GM12878 (cell line): ENCODE measurements at regions not wholly inside any gene's neighbourhood (a gene's known extent, or its start where the extent isn't known, plus 50 kb on each side); places are given as distances from the start of the nearest gene placed in this dataset.
A peak's percentile ranks its signal among the peaks of the same experiment; 100 is the strongest.

Source experiments
- CBFB ChIP-seq: IDR thresholded peaks from 2 replicates; pipeline ENCODE4 v1.6.1; 2016; ENCODE audit warnings: antibody characterized with exemption, low read depth
- E4F1 ChIP-seq: fragments of 450-650 bp; IDR thresholded peaks from 2 replicates; pipeline ENCODE4 v1.6.1; 2018; ENCODE audit warnings: borderline replicate concordance, mild to moderate bottlenecking; ENCODE audit not compliant: partially characterized antibody
- EED ChIP-seq: sonication (generic); IDR thresholded peaks from 2 replicates; pipeline ENCODE4 v1.6.1; 2016; ENCODE audit warnings: antibody characterized with exemption, low read depth
- ELK1 ChIP-seq: IDR thresholded peaks from 2 replicates; pipeline ENCODE4 v1.6.1; 2012; ENCODE audit warnings: low read depth, low read length, improper control_type of control experiment
- HDAC6 ChIP-seq: fragments of 200-600 bp; sonication (generic); IDR thresholded peaks from one replicate; pipeline ENCODE4 v1.8.0; 2017; ENCODE audit warnings: antibody characterized with exemption; ENCODE audit not compliant: unreplicated experiment
- IKZF2 ChIP-seq, 2 experiments: fragments of 450-650 bp; IDR thresholded peaks; 2 replicates each; pipeline ENCODE4 v1.6.1; 2017; ENCODE audit warnings: mild to moderate bottlenecking in 2 of 2, moderate library complexity in 2 of 2
- MXI1 ChIP-seq: fragments of 150-350 bp; IDR thresholded peaks from 2 replicates; pipeline ENCODE4 v1.6.1; 2011; ENCODE audit warnings: low read depth, mild to moderate bottlenecking, inconsistent platforms, low read length, improper control_type of control experiment
- MYB ChIP-seq: fragments of 150-350 bp; IDR thresholded peaks from 2 replicates; pipeline ENCODE4 v1.6.1; 2014; ENCODE audit warnings: mild to moderate bottlenecking, low read depth, low read length, borderline replicate concordance
- NFYB ChIP-seq: IDR thresholded peaks from 2 replicates; pipeline ENCODE4 v1.6.1; 2011; ENCODE audit warnings: low read depth, mild to moderate bottlenecking, low read length, improper control_type of control experiment, moderate library complexity; ENCODE audit not compliant: insufficient read depth
- POLR2A ChIP-seq: IDR thresholded peaks from 2 replicates; pipeline ENCODE4 v1.6.1; 2011; ENCODE audit warnings: low read depth, mild to moderate bottlenecking, low read length
- RAD21 ChIP-seq: IDR thresholded peaks from 2 replicates; pipeline ENCODE4 v1.6.1; 2011; ENCODE audit warnings: mild to moderate bottlenecking, low read depth, low read length, moderate library complexity; ENCODE audit not compliant: insufficient read depth
- SIN3A ChIP-seq: IDR thresholded peaks from 2 replicates; pipeline ENCODE4 v1.6.1; 2012; ENCODE audit warnings: low read depth, low read length, improper control_type of control experiment
- SMC3 ChIP-seq: IDR thresholded peaks from 2 replicates; pipeline ENCODE4 v1.6.1; 2011; ENCODE audit warnings: low read length, improper control_type of control experiment, borderline replicate concordance
- ZBTB33 ChIP-seq: fragments of 450-650 bp; IDR thresholded peaks from 2 replicates; pipeline ENCODE4 v1.6.1; 2017; ENCODE audit warnings: mild to moderate bottlenecking
- ZSCAN29 ChIP-seq: fragments of 450-650 bp; IDR thresholded peaks from 2 replicates; pipeline ENCODE4 v1.6.1; 2017; ENCODE audit warnings: mild to moderate bottlenecking, moderate library complexity

GRCh38 chr7:81499262-81500116 lies 270.4 kb downstream of the HGF start (continued):
- TF ChIP-seq ZBTB33 (no peak), MXI1 (no peak), SMC3 (peak; percentile 90), RAD21 (peak; percentile 91), CBFB (no peak), E4F1 (no peak), ELK1 (no peak), NFYB (no peak), POLR2A (no peak), ZSCAN29 (no peak), MYB (no peak), EED (no peak), SIN3A (no peak), HDAC6 (no peak), IKZF2 (IDR thresholded peaks at IDR 0.05) (no peak)
